Mammary epithelial cell (primary cell): ENCODE measurements at regions not wholly inside any gene's neighbourhood (a gene's known extent, or its start where the extent isn't known, plus 50 kb on each side); places are given as distances from the start of the nearest gene placed in this dataset.

ENCODE experiments used
- CTCF ChIP-seq, 2 donors: IDR thresholded peaks in 1 of 2; conservative IDR thresholded peaks in 1 of 2; 2 replicates each; pipeline ENCODE4 v1.5.1; 2011 to 2012; ENCODE audit warnings: inconsistent platforms in 2 of 2, low read length in 2 of 2, mild to moderate bottlenecking in 2 of 2, control low read depth in 1 of 2, low read depth in 1 of 2; ENCODE audit not compliant: insufficient read depth in 1 of 2; ENCODE audit errors: extremely low read depth in 1 of 2
- EZH2 ChIP-seq: IDR thresholded peaks from 2 replicates; pipeline ENCODE4 v1.6.1; 2012; ENCODE audit warnings: low read length, inconsistent platforms, borderline replicate concordance

DNA sequence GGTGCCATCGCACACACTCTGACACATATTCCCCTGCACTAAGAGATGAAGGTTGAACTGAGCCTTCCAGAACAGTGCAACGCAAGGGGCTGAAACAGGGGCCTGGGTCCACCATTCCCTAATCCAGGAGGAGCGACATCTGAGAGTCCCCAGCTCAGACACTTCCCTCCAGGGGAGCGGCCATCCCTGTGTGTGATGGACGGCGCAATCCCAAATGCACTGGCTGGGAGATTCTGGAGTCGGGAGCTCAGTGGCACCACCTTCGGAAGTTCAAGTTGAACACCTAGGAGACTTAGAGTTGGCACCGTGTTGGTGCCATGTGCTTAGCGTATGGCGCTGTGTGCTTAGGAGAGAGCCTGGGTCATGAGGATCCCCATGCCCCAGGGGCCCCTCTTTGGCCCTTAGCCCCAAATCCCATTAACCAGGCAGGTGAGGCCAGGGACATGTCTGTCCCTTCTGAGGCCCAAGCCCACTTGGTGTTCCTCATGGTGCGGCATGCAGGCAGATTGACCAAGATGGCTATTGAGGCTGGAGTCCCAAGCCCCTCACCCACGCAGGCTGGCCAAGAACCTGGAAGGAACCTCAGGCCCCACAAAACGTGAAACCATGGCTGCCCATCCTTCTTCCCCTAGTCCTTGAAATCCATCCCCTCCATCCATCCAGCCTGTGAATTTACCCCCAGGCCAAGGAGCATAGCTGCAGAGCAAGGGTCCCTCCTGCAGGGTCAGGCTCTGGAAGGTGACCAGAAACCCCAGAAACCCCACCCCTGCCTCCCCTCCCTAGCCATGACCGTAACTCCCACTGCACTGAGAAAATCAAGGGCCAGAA, 114.1 kb upstream of the OTOS start:
- TF ChIP-seq CTCF (conservative IDR thresholded peaks at IDR 0.05 in 1 of 2, IDR thresholded peaks at IDR 0.05 in 1 of 2; ENCODE audit: extremely low read depth in 1 of 2, insufficient read depth in 1 of 2, low read depth in 1 of 2, low read length in 2 of 2) (no peak), EZH2 (no peak)
